CD4-positive, alpha-beta T cell treated with Interleukin-6 for 4 hours (primary cell): ENCODE measurements at regions not wholly inside any gene's neighbourhood (a gene's known extent, or its start where the extent isn't known, plus 50 kb on each side); places are given as distances from the start of the nearest gene placed in this dataset.
"Not testable (repeated sequence)": the region's sequence is repeated elsewhere in the genome, so short reads cannot be mapped to it uniquely, and the experiment has no call there.

Source experiments
- DNase-seq: peaks from one replicate; pipeline ENCODE4 v3.0.0-alpha.2; 2020; ENCODE audit warnings: mixed read lengths

- DNase-seq, result no peak
These were observed 493.4 kb downstream of the MATN1 start for GRCh38 chr1:30229960-30230359.

DNA sequence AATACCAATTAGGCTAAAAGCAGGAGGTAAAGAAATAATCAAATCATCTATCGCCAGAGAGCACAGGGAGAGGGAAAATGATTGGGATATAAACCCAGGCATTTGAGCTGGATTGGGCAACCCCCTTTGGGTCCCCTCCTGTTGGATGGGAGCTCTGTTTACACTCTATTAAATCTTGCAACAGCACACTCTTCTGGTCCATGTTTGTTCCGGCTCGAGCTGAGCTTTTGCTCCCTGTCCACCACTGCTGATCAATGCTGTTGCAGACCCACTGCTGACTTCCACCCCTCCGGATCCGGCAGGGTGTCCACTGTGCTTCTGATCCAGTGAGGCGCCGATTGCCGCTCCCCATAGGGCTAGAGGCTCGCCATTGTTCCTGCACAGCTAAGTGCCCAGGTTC is 493.8 kb downstream of the MATN1 start:
- no peak for DNase-seq

- DNase-seq, result no peak
These were observed 496.7 kb downstream of the MATN1 start for GRCh38 chr1:30226648-30227047.

DNA sequence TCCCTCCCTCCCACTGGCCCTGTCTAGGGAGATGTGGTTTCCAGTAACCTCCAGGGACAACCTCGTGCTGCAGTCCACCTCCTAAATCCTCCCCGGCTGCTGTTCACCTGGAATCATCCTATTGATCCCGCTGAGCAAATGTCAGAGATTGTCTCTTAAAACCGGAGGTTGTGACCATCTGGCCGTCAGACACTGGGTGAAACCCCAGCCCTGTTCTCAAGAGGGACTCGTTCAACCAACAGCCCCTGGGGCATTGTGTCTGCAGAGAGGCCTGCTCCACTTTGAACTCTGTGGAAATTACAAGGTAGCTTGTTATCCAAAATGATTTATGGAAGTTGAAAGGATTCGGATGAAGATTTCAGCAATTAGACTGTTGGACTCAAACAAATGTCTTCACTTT is 498.0 kb downstream of the MATN1 start:
- DNase-seq, result no peak

GRCh38 chr1:30219675-30220074 is 503.7 kb downstream of the MATN1 start:
- no peak for DNase-seq

GRCh38 chr1:30218438-30218837 is 504.9 kb downstream of the MATN1 start:
- no peak for DNase-seq

DNA sequence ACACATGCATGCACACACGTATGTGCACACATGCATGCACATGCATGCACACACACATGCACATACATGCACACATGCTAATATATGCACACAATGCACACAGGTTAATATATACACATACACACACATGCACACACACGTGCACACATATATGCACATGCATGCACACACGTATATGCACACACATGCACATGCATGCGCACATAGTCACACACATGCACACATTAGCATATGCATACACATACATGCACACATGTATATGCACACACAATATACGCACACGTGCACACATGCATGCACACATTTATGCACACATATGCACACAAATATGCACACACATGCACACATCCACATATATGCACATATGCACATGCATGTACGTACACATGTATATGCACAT is 506.8 kb downstream of the MATN1 start:
- DNase-seq, result no peak

DNA sequence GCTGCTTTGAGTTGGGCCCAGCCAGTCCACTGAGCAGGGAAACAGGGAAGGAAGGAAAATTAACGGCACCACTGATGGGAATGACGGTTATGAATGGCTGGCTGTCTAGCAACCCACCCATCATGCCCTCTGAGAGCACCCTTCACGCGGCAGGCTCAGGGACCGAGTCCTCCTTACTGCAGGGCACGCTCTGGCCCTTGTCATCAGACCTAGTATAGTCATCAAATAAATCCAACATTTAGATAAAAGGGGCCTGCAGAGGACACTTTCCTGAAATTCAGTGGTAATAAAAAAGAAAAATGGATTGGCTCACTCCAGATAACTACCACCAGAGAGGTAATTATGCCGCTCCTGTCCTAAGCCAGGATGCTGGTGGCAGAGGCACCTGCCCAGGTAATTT is 509.4 kb downstream of the MATN1 start:
- DNase-seq, result no peak

DNA sequence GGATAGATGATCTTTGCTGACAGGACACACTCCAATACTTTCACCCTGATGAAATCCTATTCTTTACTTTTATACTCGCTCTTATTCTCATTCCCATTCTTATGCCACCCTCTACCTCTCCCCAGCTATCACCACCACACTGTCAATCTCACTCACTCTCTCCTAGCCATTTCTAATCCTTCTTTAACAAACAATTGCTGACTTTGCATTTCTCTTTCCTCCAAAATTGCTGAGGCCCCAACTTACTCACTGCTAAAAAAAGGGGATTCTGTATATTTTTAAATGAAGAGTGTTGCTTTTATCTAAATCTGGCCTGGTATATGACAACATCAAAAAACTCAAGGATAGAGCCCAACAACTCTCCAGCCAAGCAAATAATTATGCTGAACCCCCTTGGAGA is 515.4 kb downstream of the MATN1 start:
- not testable (repeated sequence) for DNase-seq

DNA sequence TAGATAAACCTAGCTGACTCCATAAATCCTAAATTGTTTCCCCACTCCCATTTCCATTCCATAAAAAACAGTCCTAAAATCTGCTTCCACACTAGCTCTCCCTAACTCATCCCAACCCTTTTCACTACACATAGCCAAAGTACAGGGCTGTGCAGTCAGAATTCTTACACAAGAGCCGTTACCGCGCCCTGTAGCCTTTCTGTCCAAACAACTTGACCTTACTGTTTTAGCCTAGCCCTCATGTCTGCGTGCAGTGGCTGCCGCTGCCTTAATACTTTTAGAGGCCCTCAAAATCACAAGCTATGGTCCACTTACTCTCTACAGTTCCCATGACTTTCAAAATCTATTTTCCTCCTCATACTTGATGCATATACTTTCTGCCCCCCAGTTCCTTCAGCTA is 516.8 kb downstream of the MATN1 start:
- DNase-seq, result not testable (repeated sequence)

GRCh38 chr1:30204916-30205315 is 518.5 kb downstream of the MATN1 start:
- not testable (repeated sequence) for DNase-seq

- DNase-seq, result no peak
These were observed 522.4 kb downstream of the MATN1 start for GRCh38 chr1:30201015-30201414.

GRCh38 chr1:30200161-30200560 is 523.2 kb downstream of the MATN1 start:
- no peak for DNase-seq

- no peak for DNase-seq
These were observed 523.8 kb downstream of the MATN1 start for GRCh38 chr1:30199563-30199962.

DNA sequence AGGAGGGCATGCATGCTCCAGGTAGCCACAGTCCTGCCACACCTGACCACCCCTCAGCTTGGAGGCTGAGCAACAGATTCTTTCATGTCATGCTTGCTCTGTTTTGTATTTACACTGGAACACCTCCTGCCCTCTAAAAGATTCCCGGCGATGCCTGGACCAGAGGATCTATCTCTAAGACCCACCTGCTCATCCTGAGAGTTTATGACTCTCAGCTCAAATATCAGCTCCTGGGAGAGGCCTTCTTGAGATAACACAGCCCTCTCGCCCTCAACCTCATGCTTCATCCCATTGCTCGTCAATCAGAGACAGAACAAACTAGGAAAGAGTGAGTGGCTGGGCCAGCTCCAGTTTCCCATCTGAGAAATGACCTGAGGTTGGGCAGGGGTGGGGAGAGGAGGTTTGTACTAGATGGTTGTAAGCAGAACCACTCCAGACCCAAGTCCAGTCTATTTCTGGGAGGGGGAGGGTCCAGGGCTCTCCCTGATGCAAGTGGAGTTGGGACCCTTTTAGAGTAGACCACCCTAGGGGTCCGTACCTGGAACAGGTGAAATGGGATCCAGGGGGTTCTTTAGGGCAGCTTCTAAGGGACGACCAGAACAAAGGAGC is 524.5 kb downstream of the MATN1 start:
- DNase-seq, result no peak

GRCh38 chr1:30198451-30198760 is 525.0 kb downstream of the MATN1 start:
- no peak for DNase-seq

- DNase-seq, result no peak
These were observed 525.5 kb downstream of the MATN1 start for GRCh38 chr1:30197639-30198450.

DNA sequence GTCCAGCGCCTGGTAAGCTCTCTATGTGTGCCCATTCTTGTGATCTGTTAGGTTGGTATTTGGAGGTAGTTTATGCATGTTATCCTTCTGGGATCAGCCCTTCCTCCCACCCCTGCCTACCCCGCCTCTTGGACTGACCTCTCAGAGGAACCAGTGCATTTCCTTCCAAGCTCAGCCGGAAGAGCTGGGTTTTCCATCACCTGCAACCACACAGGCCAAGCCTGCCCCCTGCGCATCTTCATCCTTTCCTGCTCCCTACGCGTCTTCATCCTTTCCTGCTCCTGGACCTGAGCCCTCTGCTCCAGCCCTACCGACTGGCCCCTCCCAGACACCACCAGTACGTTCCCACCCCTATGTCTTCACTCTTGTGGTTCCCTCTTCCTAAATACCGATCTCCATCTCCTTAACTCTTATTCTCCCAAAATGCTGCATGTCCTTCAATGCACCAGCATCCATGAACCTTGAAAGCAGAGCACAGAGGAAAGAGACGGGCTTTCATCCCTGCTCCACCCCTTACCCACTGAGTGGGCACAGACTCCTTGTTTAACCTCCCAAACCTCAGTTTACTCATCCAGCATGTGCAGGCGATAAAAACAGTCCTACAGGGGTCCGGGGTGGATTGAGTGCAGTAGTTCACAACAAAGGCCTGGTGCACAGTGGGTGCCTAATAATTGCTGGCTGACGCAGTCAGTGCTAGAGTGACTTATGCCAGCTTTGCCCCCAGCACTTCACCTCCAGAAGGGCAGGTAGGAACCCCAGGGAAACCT is 526.3 kb downstream of the MATN1 start:
- DNase-seq, result no peak

DNA sequence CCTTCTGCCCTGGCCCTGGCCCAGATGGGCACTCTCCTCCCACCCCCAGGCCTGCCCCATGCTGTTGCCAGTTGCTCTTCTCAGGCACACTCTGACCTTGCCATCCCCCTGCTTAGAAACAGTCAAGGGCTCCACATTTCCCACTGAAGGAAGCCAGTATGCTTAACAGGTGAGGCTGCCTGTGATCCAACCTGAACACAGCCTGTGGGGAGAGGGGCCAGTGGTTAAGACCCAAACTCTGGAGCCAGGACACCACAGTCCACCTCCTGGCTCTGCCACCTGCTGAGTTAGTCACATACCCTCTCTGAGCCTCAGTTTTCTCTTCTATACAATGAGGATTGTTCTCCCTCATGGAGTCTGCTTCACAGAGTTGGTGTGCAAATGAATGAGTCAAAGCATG is 526.9 kb downstream of the MATN1 start:
- no peak for DNase-seq

GRCh38 chr1:30195424-30196134 is 527.8 kb downstream of the MATN1 start:
- DNase-seq, result no peak

DNA sequence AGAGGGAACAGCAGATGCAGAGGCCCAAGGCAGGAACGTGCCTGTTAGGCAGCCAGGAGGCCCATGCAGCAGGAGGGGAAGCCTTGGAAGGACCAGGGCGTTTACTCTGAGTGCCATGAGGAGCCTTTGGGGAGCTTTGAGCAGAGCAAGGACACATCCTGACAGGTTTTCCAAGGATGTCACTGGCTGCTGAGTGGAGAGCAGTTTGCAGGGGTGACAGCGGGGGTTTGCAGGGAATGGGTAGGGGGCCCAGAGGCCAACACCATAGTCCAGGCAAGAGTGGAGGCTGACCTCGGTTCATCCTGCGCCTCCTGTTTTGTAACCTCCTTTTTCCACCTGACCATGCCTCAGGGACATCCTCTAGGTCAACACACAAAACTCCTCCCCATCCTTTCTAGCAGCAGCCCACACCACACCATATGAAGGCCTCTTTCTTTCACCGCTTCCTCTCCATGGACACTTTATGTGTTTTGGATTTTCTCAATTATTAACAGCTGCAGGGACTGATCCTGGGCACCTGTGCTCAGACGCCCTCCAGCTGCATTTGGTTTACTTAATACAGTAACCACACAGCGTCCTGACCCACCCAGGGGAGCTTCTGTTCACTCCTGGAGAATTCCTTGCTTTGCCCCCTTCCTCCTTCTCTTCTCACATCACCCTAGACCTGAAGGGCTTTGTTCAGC is 528.5 kb downstream of the MATN1 start:
- DNase-seq, result no peak

- no peak for DNase-seq
These were observed 529.3 kb downstream of the MATN1 start for GRCh38 chr1:30194046-30194619.
